Small intestine (tissue), 7 donors: ENCODE measurements at regions not wholly inside any gene's neighbourhood (a gene's known extent, or its start where the extent isn't known, plus 50 kb on each side); places are given as distances from the start of the nearest gene placed in this dataset.

Experiments used
- DNase-seq, 2 donors: peaks; one replicate each; pipeline versions ENCODE4 v3.0.0 to v3.0.0-alpha.2; 2013
- FAIRE-seq: peaks from 2 replicates; lab custom pipeline; 2012; peaks lifted over from hg19 to GRCh38; lab: Jason Lieb, UNC
- H3K27ac ChIP-seq, 3 donors: one replicate each; pipeline ENCODE4 v1.5.1; 2013; ENCODE audit warnings: low read length in 2 of 3, mild to moderate bottlenecking in 2 of 3, control low read depth in 1 of 3, inconsistent platforms in 1 of 3, low read depth in 1 of 3, moderate library complexity in 1 of 3
- H3K27me3 ChIP-seq, 3 donors: one replicate each; pipeline ENCODE4 v1.6.1; 2013; ENCODE audit warnings: low read length in 3 of 3, inconsistent platforms in 1 of 3; ENCODE audit not compliant: control insufficient read depth in 3 of 3, insufficient read depth in 3 of 3
- H3K36me3 ChIP-seq, 3 donors: one replicate each; pipeline ENCODE4 v1.6.1; 2013; ENCODE audit warnings: low read length in 3 of 3, inconsistent platforms in 1 of 3, low read depth in 1 of 3, mild to moderate bottlenecking in 1 of 3, moderate library complexity in 1 of 3; ENCODE audit not compliant: control insufficient read depth in 3 of 3, insufficient read depth in 2 of 3
- H3K4me1 ChIP-seq, 3 donors: one replicate each; pipeline ENCODE4 v1.6.1; 2013; ENCODE audit warnings: low read length in 2 of 3, inconsistent platforms in 1 of 3, low read depth in 1 of 3, mild to moderate bottlenecking in 1 of 3, moderate library complexity in 1 of 3; ENCODE audit not compliant: control insufficient read depth in 3 of 3, insufficient read depth in 2 of 3
- H3K4me3 ChIP-seq, 3 donors: one replicate each; pipeline ENCODE4 v1.5.1; 2013; ENCODE audit warnings: low read length in 3 of 3, control low read depth in 1 of 3, inconsistent platforms in 1 of 3, low read depth in 1 of 3, mild to moderate bottlenecking in 1 of 3, moderate library complexity in 1 of 3
- H3K9me3 ChIP-seq, 2 donors: one replicate each; pipeline ENCODE4 v1.6.1; 2013; ENCODE audit warnings: low read depth in 1 of 2, low read length in 1 of 2; ENCODE audit not compliant: control insufficient read depth in 2 of 2, insufficient read depth in 1 of 2
- WGBS, 3 donors: extraction: QIAGEN DNeasy Blood & Tissue Kit; methylation state at CpG; one replicate each; pipeline ENCODE4 v1.1.7; 2013; 5-methylcytosine and 5-hydroxymethylcytosine counted together
- donor health status: healthy with polysubstance abuse.
- donor health status: control.
- donor health status: control.
- donor health status: Bipolar disorder and iron deficiency.
- donor health status: healthy.

- FAIRE-seq (no peak), DNase-seq (no peak)
- 60 to 76% (median 69%) methylated on average over 2 of the region's 2 CpGs for WGBS, 3 donors
- no peaks in the 10 kb centered on the region for H3K36me3 ChIP-seq
- no peaks in the 10 kb centered on the region for H3K9me3 ChIP-seq
- H3K4me1 ChIP-seq, result no peaks in the 10 kb centered on the region
- H3K4me3 ChIP-seq, result no peak overlapping the region
- H3K27ac ChIP-seq, result no peak overlapping the region
- H3K27me3 ChIP-seq, result no peaks in the 10 kb centered on the region
These were observed 283.2 kb downstream of the PCDH18 start for GRCh38 chr4:137249112-137249511.

GRCh38 chr4:137238456-137239162 lies 293.7 kb downstream of the PCDH18 start:
- Histone ChIP-seq H3K27ac (no peak overlapping the region), H3K27me3 (no peaks in the 10 kb centered on the region), H3K36me3 (no peaks in the 10 kb centered on the region), H3K4me3 (no peak overlapping the region), H3K9me3 (peaks cover 0 to 4% of the 10 kb centered on the region in 2 donors), H3K4me1 (no peaks in the 10 kb centered on the region)
- no peak for FAIRE-seq
- no peak for DNase-seq
- 47 to 75% (median 50%) methylated on average over 6 of the region's 6 CpGs for WGBS, 3 donors

GRCh38 chr4:137226900-137227299 lies 305.4 kb downstream of the PCDH18 start:
- Histone ChIP-seq H3K9me3 (no peaks in the 10 kb centered on the region), H3K4me1 (no peaks in the 10 kb centered on the region), H3K4me3 (no peak overlapping the region), H3K36me3 (no peaks in the 10 kb centered on the region), H3K27ac (no peak overlapping the region), H3K27me3 (no peaks in the 10 kb centered on the region)
- 48 to 70% (median 65%) methylated on average over 2 of the region's 2 CpGs for WGBS, 3 donors
- DNase-seq (no peak), FAIRE-seq (no peak)

- DNase-seq (no peak), FAIRE-seq (no peak)
- Histone ChIP-seq H3K9me3 (no peaks in the 10 kb centered on the region), H3K27me3 (no peaks in the 10 kb centered on the region), H3K27ac (no peak overlapping the region), H3K36me3 (no peaks in the 10 kb centered on the region), H3K4me1 (no peaks in the 10 kb centered on the region), H3K4me3 (no peak overlapping the region)
- 38 to 59% (median 40%) methylated on average over 2 of the region's 2 CpGs for WGBS, 3 donors
These were observed 306.1 kb downstream of the PCDH18 start for GRCh38 chr4:137226221-137226620.

GRCh38 chr4:137213372-137214173 lies 318.7 kb downstream of the PCDH18 start:
- DNase-seq (no peak), FAIRE-seq (no peak)
- 76 to 79% (median 77%) methylated on average over 4 of the region's 4 CpGs for WGBS, 3 donors
- Histone ChIP-seq H3K9me3 (no peaks in the 10 kb centered on the region), H3K27ac (no peak overlapping the region), H3K27me3 (no peaks in the 10 kb centered on the region), H3K36me3 (no peaks in the 10 kb centered on the region), H3K4me3 (no peak overlapping the region), H3K4me1 (no peaks in the 10 kb centered on the region)

GRCh38 chr4:137212601-137213000 lies 319.7 kb downstream of the PCDH18 start:
- Histone ChIP-seq H3K36me3 (no peaks in the 10 kb centered on the region), H3K27ac (no peak overlapping the region), H3K4me3 (no peak overlapping the region), H3K4me1 (no peaks in the 10 kb centered on the region), H3K9me3 (no peaks in the 10 kb centered on the region), H3K27me3 (no peaks in the 10 kb centered on the region)
- no peak for DNase-seq
- FAIRE-seq, result no peak

GRCh38 chr4:137209240-137209639 lies 323.1 kb downstream of the PCDH18 start:
- H3K27ac ChIP-seq, result no peak overlapping the region
- 85 to 90% (median 86%) methylated on average over 2 of the region's 2 CpGs for WGBS, 3 donors
- no peak overlapping the region for H3K4me3 ChIP-seq
- no peaks in the 10 kb centered on the region for H3K27me3 ChIP-seq
- H3K36me3 ChIP-seq, result no peaks in the 10 kb centered on the region
- FAIRE-seq (no peak), DNase-seq (no peak)
- no peaks in the 10 kb centered on the region for H3K9me3 ChIP-seq
- no peaks in the 10 kb centered on the region for H3K4me1 ChIP-seq

GRCh38 chr4:137206781-137207180 lies 325.5 kb downstream of the PCDH18 start:
- Histone ChIP-seq H3K4me1 (no peaks in the 10 kb centered on the region), H3K27me3 (no peaks in the 10 kb centered on the region), H3K9me3 (no peaks in the 10 kb centered on the region), H3K27ac (no peak overlapping the region), H3K4me3 (no peak overlapping the region), H3K36me3 (no peaks in the 10 kb centered on the region)
- no peak for DNase-seq
- 0 to 15% (median 7%) methylated on average over 1 of the region's 1 CpG for WGBS, 3 donors
- no peak for FAIRE-seq
